HCT116 (cell line): ENCODE measurements at regions not wholly inside any gene's neighbourhood (a gene's known extent, or its start where the extent isn't known, plus 50 kb on each side); places are given as distances from the start of the nearest gene placed in this dataset.

Experiments used
- CBX3 ChIP-seq: IDR thresholded peaks from 2 replicates; pipeline ENCODE4 v1.6.1; 2012; ENCODE audit warnings: low read depth
- CTCF ChIP-seq, 3 experiments: fragments of 200-600 bp in 1 of 3; sonication (generic) in 1 of 3; IDR thresholded peaks in 2 of 3; conservative IDR thresholded peaks in 1 of 3; 2 replicates each; pipeline ENCODE4 v1.5.1; 2012 to 2017; ENCODE audit warnings: low read depth in 2 of 3, low read length in 2 of 3, antibody characterized with exemption in 1 of 3, borderline replicate concordance in 1 of 3, control low read depth in 1 of 3, mild to moderate bottlenecking in 1 of 3, mixed read lengths in 1 of 3, mixed run types in 1 of 3, moderate library complexity in 1 of 3; ENCODE audit not compliant: insufficient read depth in 1 of 3
- POLR2AphosphoS5 ChIP-seq: IDR thresholded peaks from 2 replicates; pipeline ENCODE4 v1.6.1; 2011; ENCODE audit warnings: mild to moderate bottlenecking, low read depth, low read length, moderate library complexity
- TCF7L2 ChIP-seq: IDR thresholded peaks from 2 replicates; pipeline ENCODE4 v1.7.0; 2011; ENCODE audit warnings: borderline replicate concordance, inconsistent platforms; ENCODE audit not compliant: insufficient read depth, insufficient read length; ENCODE audit errors: extremely low read depth
- ZBTB33 ChIP-seq: IDR thresholded peaks from 2 replicates; pipeline ENCODE4 v1.6.1; 2011; ENCODE audit warnings: mild to moderate bottlenecking, low read length, moderate library complexity; ENCODE audit not compliant: insufficient replicate concordance; ENCODE audit errors: extremely low read depth

- no peak for TF ChIP-seq CTCF (IDR thresholded peaks at IDR 0.05 in 2 of 3, conservative IDR thresholded peaks at IDR 0.05 in 1 of 3; ENCODE audit: borderline replicate concordance in 1 of 3, insufficient read depth in 1 of 3, low read depth in 2 of 3, low read length in 2 of 3)
- no peak for TF ChIP-seq POLR2AphosphoS5
- TF ChIP-seq ZBTB33, result no peak
- TF ChIP-seq TCF7L2, result no peak
- no peak for TF ChIP-seq CBX3
These were observed 64.8 kb downstream of the FAM43A start for GRCh38 chr3:194750491-194750828.
